ENCODE measurements at regions not wholly inside any gene's neighbourhood (a gene's known extent, or its start where the extent isn't known, plus 50 kb on each side); places are given as distances from the start of the nearest gene placed in this dataset.
A peak's percentile ranks its signal among the peaks of the same experiment; 100 is the strongest.

GRCh38 chr10:113435881-113436280 lies 117.0 kb upstream of the HABP2 start:
- DNase-seq (no peak), ATAC-seq (no peak), FAIRE-seq (no peak)
- H3K9me3 ChIP-seq: no peaks in the 10 kb centered on the region
- no peak overlapping the region for H3K4me3 ChIP-seq
- TF ChIP-seq CTCF (IDR thresholded peaks at IDR 0.05): no peak
- H3K36me3 ChIP-seq: no peaks in the 10 kb centered on the region
- intact Hi-C loops (cut with DNase I): no loop called here
- peaks cover 0 to 9% (median 5%) of the 10 kb centered on the region in 3 donors for H3K4me1 ChIP-seq
- no peaks in the 10 kb centered on the region for H3K27me3 ChIP-seq
- 86 to 94% methylated on average over 2 of the region's 2 CpGs for WGBS, 2 donors
- H3K27ac ChIP-seq: no peak overlapping the region

- intact Hi-C loops (cut with DNase I): no loop called here
Measured at GRCh38 chr10:113436851-113437250, 116.0 kb upstream of the HABP2 start.

GRCh38 chr10:113438652-113439051 lies 114.2 kb upstream of the HABP2 start:
- Histone ChIP-seq H3K27me3 (no peaks in the 10 kb centered on the region), H3K9me3 (no peaks in the 10 kb centered on the region), H3K4me3 (no peak overlapping the region), H3K36me3 (no peaks in the 10 kb centered on the region), H3K4me1 (peaks cover 0 to 14% (median 5%) of the 10 kb centered on the region in 3 donors), H3K27ac (no peak overlapping the region)
- no peak for TF ChIP-seq CTCF (IDR thresholded peaks at IDR 0.05)
- intact Hi-C loops (cut with DNase I): no loop called here
- FAIRE-seq (no peak), ATAC-seq (no peak), DNase-seq (no peak)
- WGBS, 2 donors: 69 to 70% methylated on average over 2 of the region's 2 CpGs

More at GRCh38 chr10:113436851-113437250, 116.0 kb upstream of the HABP2 start:
- Histone ChIP-seq H3K9me3 (no peaks in the 10 kb centered on the region), H3K27ac (no peak overlapping the region), H3K36me3 (no peaks in the 10 kb centered on the region), H3K4me3 (no peak overlapping the region), H3K4me1 (peaks cover 0 to 9% (median 5%) of the 10 kb centered on the region in 3 donors), H3K27me3 (no peaks in the 10 kb centered on the region)
- no peak for DNase-seq
- no peak for TF ChIP-seq CTCF (IDR thresholded peaks at IDR 0.05)
- no peak for FAIRE-seq
- 70 to 74% methylated on average over 4 of the region's 4 CpGs for WGBS, 2 donors
- ATAC-seq: no peak

GRCh38 chr10:113441220-113441619 lies 111.6 kb upstream of the HABP2 start:
- WGBS, 2 donors: 81 to 83% methylated on average over 6 of the region's 6 CpGs
- DNase-seq (no peak), FAIRE-seq (no peak), ATAC-seq (peak in 2 of 4 donors; percentile 40 to 67)
- no peaks in the 10 kb centered on the region for H3K27me3 ChIP-seq
- intact Hi-C loops (cut with DNase I): no loop called here
- peaks cover 0 to 5% (median 0%) of the 10 kb centered on the region in 3 donors for H3K4me1 ChIP-seq
- H3K9me3 ChIP-seq: no peaks in the 10 kb centered on the region
- H3K4me3 ChIP-seq: no peak overlapping the region
- H3K27ac ChIP-seq: no peak overlapping the region
- H3K36me3 ChIP-seq: no peaks in the 10 kb centered on the region
- TF ChIP-seq CTCF (IDR thresholded peaks at IDR 0.05): no peak

- H3K27ac ChIP-seq: no peak overlapping the region
- H3K36me3 ChIP-seq: no peaks in the 10 kb centered on the region
- DNase-seq (no peak), FAIRE-seq (no peak), ATAC-seq (no peak)
- no peak for TF ChIP-seq CTCF (IDR thresholded peaks at IDR 0.05)
- intact Hi-C loops (cut with DNase I): no loop called here
- H3K4me3 ChIP-seq: no peak overlapping the region
- no peaks in the 10 kb centered on the region for H3K27me3 ChIP-seq
- WGBS, 2 donors: 92 to 93% methylated on average over 4 of the region's 4 CpGs
- H3K4me1 ChIP-seq: peaks cover 0 to 9% (median 0%) of the 10 kb centered on the region in 3 donors
- no peaks in the 10 kb centered on the region for H3K9me3 ChIP-seq
Measured at GRCh38 chr10:113441686-113442270, 111.1 kb upstream of the HABP2 start.

Data from pancreas (tissue), 10 donors.